Activated CD4-positive, alpha-beta T cell treated with anti-CD3 and anti-CD28 coated beads, Interleukin-10, Interleukin-2, amounts not matched to agents 100 ng/mL and 50 ng/mL, durations not matched to agents 16 hours and 8 hours (primary cell): ENCODE measurements at regions not wholly inside any gene's neighbourhood (a gene's known extent, or its start where the extent isn't known, plus 50 kb on each side); places are given as distances from the start of the nearest gene placed in this dataset.
"Not testable (repeated sequence)": the region's sequence is repeated elsewhere in the genome, so short reads cannot be mapped to it uniquely, and the experiment has no call there.

Source experiments
- DNase-seq: peaks from one replicate; pipeline ENCODE4 v3.0.0-alpha.2; 2020

DNA sequence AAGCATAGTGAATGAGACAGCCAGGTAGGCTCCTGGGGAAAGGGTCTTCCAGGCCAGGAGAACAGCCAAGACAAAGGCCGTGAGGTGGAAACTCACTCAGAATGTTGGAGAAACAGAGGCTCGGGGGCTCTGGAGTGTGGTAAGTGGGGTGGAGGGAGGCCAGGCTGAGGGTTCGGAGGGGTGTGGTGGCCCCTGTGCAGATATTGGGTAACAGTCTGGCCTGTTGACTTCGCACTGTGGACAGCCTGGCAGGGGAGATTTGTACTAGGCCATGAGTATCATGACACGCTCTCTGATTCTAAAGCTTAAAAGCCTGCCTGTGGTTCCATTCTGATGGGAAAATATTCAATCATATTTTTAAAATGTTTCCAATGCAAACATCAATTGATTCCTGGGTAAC, 239.3 kb downstream of the GADD45G start:
- no peak for DNase-seq

DNA sequence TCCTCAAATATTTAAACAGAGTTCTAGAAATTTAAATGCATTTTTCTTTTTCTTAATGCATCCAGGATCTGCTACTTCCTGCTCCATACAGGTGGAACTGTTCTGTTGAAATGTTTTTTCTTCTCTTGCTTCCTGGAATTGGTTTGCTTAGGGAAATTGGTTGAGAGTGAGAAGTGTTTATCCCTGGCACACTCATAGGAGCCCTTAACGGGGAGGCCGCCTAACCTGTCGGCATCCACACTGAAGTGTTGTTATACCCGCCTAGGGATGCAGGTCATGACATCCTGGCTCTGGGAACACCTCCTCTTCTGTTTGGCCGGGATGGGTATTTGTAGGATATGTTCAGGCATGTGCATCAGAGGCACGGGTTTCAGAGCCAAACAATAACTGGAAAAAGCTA, 239.7 kb downstream of the GADD45G start:
- DNase-seq = no peak

DNA sequence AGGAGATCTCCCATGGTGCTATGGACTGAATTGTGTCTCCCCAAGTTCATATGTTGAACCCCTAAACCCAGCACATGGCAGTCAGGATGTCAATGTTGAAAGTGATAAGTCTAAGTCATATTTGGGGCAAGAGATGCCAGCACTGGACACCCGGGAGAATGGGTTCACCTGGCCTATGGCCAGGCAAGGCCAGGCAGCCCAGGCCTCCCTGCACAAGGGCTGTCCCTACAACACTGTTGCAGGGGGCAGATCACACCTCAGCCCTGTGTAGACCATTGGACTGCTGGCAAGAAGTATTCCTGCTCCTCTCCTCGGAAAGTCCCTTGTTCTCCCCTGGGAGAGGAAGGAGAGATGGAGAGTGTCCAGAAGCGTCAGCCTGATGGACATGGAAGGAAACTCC, 240.5 kb downstream of the GADD45G start:
- no peak for DNase-seq

DNA sequence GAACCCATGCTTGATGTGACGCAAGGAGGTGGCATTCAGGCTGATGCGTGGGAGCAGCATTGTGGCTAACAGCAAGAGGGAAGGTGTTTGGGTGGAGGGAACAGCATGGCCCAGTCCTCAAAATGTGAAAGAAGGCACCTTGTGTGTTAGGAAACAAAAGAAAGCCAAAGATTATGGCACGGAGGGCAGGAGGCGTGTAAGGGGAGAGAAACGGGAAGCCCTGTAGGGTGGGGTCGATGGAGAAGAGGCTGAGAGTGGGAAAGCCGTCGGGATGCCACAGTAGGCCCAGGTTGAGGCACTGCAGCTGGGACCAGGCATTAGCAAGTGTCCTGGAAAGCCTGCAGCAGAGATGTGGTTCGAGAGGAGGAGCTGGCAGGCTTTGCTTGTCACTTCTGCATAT, 241.1 kb downstream of the GADD45G start:
- no peak for DNase-seq

DNA sequence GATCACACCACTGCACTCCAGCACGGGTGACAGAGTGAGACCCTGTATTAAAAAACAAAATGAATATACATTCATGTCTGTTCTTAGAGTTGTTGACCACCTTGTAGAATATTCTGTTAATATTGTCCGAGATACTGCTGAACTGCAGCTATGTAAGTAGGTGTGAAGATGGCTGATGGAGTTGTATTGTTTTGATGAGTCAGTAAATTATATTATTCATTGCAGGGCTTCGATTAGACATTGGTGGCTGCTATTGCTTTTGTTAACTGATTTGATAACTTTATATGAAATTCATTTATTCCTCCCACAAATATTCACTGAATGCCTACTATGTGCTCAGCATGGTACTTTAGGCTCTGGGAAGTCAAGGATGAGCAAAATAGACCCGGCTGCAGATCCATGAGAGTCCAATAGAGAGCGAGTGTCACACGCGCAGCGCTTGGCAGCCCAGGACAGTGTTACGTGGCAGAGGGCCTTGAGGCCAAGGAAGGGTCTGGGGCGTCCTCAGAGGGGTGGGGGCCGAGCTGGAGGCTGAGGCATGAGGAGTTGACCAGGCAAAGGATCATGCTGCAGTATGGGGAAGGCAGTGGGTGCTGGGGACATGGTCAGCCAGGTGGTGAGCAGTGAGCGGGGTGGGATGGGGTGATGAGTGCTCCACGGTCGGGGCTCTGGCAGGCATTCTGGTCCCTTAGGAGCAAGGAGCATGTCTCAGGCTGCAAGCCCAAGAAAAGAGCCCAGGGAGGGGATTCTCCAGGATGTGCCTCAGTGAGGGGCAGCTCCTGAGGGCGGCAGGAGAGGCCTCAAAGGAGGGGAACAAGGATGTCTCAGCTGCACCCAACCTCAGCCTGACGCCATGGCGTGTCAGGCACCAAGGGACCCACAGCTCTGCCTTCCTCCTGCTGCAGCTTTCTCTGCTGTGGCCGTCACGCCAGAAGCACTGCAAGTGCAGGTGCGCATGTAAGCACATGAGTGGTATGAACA, 243.5 kb downstream of the GADD45G start:
- DNase-seq = no peak

DNA sequence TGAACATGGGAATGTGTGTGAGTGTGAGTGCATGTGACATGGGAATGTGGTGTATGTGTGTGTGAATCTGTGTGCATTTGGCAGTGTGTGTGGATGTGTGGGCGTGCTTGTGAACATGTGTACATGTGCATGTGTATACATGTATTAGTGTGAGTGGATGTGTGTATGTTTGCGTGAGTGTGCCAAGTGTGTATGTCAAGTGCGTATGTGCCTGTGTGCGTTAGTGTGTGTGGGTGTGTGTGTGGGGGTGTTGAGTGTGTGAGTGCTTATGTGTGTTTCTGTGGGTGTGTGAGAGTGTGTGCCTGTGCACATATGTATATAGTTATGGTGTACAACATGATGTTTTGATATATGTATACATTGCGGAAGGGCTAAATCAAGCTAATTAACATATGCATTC, 244.3 kb downstream of the GADD45G start:
- no peak for DNase-seq

DNA sequence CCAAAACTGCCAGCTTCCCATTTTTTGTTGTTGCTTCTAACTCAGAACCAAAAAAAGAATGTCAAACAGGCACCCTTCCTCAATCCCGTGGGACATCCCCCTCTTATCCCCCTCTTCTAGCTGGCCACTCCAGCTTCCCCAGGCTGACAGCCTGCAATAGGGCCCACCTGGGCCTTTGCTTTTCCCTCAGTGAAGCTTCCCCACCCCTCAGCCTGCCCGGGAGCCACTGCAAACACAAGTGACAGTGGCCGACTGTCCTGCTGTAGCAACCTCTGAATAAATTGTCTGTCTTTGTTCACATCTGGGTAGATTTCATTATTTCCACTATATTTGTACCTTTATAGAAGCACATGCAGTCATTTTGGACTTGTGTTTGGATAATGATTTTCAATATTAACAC, 245.3 kb downstream of the GADD45G start:
- no peak for DNase-seq

DNA sequence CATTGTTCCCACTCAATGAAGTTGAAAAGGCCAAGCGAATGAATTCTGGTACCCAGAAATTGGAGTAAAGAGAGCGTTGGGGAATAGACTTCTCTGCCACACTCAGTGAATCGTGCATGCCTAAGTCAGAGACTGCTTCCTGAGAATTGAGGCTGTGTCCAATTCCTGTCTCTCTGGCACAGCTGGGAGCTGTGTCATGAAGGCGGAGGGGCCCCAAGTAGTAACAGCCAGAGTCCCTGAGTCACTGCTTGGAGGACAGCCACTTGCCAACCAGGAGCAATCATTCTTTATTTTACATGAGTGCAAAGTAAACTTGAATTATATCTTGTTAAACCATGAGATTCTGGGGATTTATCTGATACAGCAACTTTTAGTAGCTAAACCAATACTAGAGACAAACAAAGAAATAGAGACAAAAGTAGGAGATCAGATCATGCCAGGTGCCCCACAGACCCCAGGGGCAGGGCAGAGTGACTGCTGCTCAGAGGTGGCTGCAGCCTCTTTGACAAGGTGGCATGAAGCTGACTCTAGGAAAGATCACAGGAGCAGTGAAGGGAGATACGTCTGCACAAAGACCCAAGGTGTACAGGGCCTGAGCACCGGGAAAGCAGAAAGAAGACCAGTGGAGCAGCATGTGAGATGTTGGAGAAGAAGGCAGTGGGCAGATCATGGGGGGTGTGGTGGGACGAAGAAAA, 246.0 kb downstream of the GADD45G start:
- no peak for DNase-seq

DNA sequence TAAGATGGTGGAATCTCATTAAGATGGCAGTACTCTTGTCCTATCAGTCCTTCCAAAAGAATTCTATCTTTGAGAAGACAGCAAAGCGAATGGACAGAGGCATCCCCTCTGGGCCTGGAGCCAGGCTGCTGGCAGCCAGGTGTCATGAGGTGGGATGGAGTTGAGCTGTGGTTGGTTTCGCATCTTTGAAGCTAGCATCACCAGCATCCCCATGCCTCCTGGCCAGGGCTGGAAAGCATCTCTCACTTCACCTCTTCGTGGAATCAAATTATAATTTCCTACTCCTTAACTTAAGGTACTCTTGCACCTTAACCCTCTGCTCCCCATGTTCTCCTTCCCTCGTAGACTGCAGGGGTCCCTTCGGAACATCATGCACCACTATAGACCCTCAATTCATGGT, 248.3 kb downstream of the GADD45G start:
- DNase-seq = no peak

DNA sequence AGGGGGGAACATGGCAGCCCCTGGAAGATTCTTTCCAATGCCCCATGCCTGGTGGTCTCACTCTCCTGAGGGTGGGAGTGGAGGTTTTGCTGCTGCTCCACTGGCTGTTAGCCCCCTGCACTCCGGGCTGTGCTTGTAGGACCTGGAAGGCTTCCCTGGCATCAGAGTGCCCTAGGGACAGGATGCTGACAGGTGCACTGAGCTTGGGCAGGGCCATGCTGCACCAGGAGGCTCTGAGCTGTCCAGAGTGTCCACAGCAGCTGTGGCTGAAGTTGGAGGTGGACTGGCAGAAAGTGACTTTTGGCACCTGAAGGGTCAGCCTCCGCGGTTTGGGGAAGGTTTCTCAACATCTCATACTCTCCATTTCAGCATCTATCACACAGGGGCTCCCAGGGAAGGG, 249.1 kb downstream of the GADD45G start:
- DNase-seq = no peak

DNA sequence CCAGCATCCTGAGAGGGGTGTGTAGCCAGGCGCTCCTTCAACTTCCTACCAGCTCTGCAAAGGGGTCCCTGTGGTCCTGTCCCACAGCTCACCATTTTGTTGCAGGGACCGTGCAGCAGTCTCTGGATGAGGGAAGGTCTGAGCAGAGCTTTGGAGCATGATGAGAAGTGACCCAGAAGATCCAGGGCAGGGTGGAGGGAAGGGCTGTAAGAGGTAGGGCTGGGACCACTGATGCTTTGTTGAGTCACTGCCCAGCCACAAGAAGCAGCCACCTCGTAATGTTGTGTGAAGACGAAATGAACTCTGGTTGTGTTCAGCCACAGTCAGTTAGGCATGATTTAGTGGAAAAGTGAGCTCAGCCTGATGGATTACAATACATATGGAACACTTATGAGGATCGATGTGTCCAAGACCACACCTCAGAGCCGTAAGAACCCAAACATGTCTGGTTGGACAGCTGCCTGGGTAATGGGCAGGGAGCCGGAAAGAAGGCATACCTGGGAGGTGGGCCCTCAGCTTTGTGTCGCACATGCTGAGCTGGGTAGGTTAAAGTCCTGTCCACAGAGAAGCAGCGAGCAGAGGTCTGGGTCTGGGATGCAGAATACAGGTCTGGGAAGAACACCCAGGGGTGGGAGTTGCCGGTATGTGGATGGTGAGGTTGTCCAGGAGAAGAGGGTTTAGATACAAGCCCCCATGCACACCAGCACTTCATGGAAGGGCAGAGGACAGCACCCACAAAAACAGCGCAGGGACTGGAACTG, 250.1 kb downstream of the GADD45G start:
- no peak for DNase-seq

DNA sequence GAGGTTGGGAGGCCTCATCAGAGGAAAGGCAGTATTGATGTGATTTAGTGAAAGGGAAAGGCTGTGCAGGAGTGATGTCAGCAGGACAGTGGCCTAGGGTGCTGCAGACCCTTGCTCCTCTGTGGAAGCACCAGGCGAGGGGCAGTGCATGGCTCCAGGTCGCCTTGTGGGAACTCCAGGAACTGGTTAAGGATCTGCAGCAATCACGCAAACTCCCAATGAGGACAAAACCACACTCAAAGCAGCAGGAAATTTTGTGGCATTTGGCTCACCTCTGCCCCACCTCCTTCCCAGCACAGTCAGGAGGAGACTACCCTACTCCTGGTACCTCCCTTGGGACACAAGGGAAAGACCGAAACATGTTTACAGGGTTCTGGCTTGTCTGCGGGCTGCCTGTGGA, 251.5 kb downstream of the GADD45G start:
- DNase-seq = not testable (repeated sequence)

DNA sequence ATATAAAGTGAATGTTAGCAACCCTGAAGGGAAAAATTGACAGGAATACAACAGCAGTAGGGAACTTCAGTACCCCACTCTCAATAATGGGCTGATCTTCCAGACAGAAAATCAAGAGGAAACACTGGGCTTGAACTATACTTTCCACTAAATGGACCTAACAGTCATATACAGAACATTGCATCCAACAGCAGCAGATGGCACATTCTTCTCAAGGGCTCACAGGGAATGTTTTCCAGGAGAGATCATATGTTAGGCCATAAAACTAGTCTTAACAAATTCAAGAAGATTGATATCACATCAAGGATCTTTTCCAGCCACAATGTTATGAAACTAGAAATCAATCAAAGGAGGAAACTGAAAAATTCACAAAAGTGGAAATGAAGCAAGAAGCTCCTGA, 252.1 kb downstream of the GADD45G start:
- not testable (repeated sequence) for DNase-seq

DNA sequence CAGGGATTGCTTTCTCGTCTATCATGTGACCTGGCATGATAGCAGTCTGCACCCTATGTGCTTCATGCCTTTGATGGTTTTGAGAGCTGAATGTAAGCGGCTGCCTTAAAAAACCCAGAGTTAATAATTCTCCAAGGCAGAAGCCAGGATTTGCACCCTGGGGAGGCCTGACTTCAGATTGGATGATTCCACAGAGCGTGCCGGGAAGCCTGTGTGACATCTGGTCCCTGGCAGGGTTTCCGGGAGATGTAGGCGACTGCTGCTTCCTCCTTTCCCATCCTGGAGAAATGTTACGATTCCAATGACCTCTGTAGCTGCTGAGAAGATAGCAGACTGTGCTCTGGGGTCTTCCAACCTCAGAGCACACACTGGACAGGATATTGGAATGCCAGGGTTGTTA, 255.0 kb downstream of the GADD45G start:
- not testable (repeated sequence) for DNase-seq

DNA sequence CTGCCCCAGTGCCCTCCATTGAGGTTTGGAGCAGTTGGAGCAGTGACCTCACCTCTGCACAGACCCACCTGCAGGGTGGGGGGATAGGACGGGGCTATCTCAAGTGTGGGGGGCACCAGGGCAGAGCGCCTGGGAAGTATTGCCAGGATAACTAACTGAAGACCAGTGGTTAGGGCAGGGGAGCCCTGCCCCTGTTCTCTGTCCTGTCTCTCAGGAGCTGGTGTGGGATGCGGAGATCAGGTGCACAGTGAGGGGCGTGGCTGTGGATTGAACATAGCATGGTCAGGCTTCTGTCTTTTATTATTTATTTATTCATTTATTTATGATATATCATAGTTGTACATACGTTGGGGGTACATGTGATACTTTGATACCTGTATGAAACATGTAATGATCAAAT, 256.6 kb downstream of the GADD45G start:
- not testable (repeated sequence) for DNase-seq

DNA sequence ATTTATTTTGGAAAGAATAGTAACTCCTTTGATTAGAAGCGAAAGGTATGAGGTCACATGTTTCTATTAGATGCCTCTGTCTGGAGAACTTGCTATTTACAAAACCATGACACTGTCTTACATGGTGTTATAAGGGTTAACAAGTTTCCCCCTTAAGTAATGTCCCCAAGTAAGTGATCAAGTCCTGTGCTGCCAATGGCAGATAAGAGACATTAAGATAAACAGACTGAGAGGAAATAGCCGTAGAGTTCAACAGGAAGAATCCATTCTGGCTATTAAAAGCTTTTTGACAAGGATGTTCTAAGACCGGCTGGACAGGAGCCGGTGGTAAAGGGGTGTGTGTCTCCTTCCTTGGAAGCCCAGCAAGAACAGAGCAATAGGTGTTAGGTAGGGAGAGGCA, 257.5 kb downstream of the GADD45G start:
- no peak for DNase-seq

DNA sequence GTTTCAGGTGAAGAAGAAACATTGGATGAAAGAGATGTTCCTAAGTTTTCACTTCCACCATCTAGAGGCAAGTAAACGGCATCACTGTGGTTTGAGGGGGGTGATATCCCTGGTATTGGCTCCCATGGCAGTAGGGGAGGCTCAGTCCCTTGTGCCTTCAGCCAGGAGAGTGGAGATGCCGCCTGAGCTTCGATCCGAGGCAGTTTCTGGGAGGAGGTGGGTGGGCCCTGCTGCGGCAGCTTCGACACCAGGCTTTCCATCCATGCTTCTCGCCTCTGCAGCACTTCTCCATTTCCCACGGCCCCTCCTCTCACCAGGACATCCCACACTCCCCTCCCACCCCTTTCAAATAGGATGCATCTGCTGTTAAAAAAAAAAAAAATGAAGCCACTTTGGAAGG, 258.3 kb downstream of the GADD45G start:
- DNase-seq = no peak

DNA sequence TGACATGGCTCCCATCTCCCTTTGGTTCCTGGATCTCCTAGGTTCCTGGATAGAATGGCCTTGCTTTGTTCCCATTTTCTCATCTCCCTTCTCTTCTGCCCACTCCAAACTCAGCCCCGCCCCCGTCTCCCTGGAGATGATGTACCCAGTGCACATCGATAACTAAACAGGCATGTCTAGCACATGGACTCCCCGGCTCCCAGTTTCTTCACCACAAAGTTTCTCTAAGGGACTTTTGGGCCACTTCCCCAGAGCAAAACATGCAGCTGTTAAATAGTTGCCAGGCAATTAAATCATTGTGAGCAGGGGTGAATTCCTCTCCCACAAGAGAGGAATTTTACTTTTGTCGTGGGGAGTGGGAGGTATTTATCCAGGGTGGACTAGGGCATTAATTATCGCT, 259.0 kb downstream of the GADD45G start:
- DNase-seq = no peak

DNA sequence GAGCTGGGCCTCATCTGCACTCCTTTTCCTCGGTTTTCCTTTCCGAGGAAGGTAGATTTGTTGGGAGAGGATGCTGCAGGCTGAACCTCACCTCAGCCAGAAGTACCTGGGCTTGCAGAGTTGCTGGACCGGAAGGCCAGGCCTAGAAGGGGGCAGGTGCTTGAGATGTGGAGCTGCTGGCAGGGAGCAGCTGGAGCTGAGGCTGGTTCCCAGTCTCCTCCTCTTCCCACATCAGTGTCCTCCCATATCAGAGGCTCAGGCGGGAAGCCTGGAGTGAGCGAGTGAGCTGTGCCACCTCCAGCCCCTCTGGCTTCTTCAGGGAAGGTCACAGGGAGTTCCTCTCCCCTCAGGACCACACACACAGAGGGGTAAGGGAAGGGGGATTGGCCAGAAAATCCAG, 259.4 kb downstream of the GADD45G start:
- DNase-seq = no peak

DNA sequence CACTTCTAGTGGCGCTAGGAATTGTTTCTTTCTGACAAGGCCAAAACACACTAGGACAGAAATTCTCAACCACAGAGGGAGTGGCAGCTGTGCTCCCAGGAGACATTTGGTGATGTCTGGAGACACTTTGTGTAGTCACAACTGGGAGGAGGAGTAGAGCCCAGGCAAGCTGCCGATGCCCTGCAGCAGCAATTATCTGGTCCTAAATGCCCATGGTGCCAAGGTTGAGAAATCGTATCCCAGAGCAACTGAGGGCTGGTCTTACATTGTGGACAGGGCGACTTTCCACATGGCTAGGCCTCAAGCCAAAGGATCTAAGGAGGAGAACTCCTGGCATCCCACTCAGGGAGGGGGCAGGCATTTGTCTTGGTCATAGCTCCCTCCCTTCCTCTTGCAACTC, 259.9 kb downstream of the GADD45G start:
- DNase-seq = no peak

DNA sequence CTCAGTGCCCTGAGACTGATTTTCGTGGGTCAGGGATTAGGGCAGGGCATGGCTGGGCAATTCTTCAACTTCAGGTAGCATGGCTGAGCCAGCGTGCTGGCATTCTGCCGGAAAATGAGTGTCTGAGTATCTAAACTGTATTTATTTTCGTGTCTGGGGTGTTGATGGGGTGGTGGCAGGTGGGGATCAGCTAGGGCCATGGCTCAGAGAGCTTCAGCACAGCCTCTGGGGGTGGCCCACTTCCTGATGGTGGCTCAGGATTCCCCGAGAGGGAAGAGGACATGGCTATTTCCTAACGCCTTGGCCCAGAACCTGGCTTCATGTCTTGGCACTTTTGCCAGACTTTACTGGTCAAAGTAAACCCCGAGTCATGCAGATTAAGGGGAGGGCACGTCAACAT, 260.5 kb downstream of the GADD45G start:
- no peak for DNase-seq

DNA sequence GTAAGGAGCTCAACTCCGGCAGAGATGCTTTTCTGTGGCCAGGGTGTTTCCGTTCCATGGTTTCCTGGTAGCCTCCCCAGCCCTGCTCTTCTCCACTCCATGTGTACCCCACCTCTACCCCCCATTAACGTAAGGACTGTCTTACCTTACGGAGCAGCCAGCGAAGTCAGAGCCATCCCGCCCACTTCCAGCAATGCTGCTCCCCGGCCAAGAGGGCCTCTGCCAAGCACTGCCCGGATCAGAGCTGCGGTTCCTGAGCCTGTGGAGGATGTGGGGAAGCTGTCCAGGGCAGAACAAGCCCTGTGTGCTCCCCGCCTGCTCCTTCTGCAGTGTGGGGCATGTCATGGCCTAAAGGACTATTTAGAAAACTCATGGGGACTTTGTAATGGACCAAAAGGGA, 261.2 kb downstream of the GADD45G start:
- DNase-seq = no peak

DNA sequence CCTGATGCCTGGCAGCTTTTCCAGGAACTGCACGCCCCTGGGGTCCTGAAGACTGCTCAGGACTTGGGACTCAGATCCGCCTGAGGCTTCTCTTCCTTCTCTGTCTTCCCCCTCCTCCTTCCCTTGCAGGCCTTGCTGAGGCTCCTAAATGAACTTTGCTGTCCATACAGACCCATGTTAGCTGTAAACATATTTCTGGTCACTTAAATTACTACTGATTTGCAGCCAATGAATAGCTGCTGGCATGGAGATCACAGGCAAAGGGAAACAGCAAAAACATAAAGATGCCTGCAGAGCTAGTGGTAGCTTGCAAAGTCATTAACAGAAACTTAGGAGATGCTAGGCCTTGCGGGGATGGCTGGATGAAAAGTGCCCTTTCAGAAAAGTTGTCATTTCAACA, 261.9 kb downstream of the GADD45G start:
- DNase-seq = no peak

DNA sequence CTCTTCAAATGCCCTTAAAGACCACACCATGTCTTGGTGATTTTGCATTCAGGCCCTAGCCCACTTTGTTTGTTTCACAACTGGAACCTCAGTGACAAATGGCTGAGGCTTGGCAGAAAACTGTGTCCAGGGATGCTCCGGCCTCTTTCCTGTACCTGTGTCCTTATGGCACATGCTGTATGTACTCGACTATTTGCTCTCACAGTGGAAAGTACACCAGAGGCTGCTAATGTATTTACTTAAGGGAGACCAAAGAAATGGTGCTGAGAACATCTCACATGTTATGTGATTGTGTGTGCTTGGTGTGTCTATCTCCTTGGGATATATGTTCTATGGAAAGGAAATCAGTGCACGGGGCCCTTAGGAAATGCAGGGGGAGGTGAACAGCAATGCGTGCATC, 263.3 kb downstream of the GADD45G start:
- no peak for DNase-seq
